GM12864 (cell line): ENCODE measurements at regions not wholly inside any gene's neighbourhood (a gene's known extent, or its start where the extent isn't known, plus 50 kb on each side); places are given as distances from the start of the nearest gene placed in this dataset.

Source experiments
- DNase-seq: peaks from one replicate; pipeline ENCODE4 v3.0.0-alpha.2; 2011; ENCODE audit warnings: low read depth
- H3K4me3 ChIP-seq: 2 replicates; pipeline ENCODE4 v1.5.1; 2011; ENCODE audit warnings: mild to moderate bottlenecking, low read depth, low read length, control low read depth
- CTCF ChIP-seq: IDR thresholded peaks from 2 replicates; pipeline ENCODE4 v1.5.1; 2011; ENCODE audit warnings: low read depth, mild to moderate bottlenecking, moderate library complexity, low read length, control low read depth, inconsistent platforms; ENCODE audit errors: missing control alignments

GRCh38 chr5:133788121-133788520 is 175.8 kb upstream of the FSTL4 start:
- no peak for TF ChIP-seq CTCF
- DNase-seq, result no peak
- no peak overlapping the region for H3K4me3 ChIP-seq

GRCh38 chr5:133786420-133786819 is 174.1 kb upstream of the FSTL4 start:
- H3K4me3 ChIP-seq, result no peak overlapping the region
- TF ChIP-seq CTCF, result no peak
- no peak for DNase-seq

GRCh38 chr5:133785182-133785581 is 172.8 kb upstream of the FSTL4 start:
- DNase-seq, result no peak
- peak; percentile 22 for TF ChIP-seq CTCF
- H3K4me3 ChIP-seq, result no peak overlapping the region

GRCh38 chr5:133783481-133783880 is 171.1 kb upstream of the FSTL4 start:
- no peak overlapping the region for H3K4me3 ChIP-seq
- DNase-seq, result no peak
- no peak for TF ChIP-seq CTCF

GRCh38 chr5:133782736-133783135 is 170.4 kb upstream of the FSTL4 start:
- DNase-seq, result no peak
- no peak for TF ChIP-seq CTCF
- no peak overlapping the region for H3K4me3 ChIP-seq

- TF ChIP-seq CTCF, result no peak
- DNase-seq, result no peak
- no peak overlapping the region for H3K4me3 ChIP-seq
Measured at GRCh38 chr5:133781436-133782225, 169.3 kb upstream of the FSTL4 start.
